Gastroesophageal sphincter (tissue), 3 donors: ENCODE measurements at regions not wholly inside any gene's neighbourhood (a gene's known extent, or its start where the extent isn't known, plus 50 kb on each side); places are given as distances from the start of the nearest gene placed in this dataset.

Source experiments
- CTCF ChIP-seq, 4 experiments: fragments of 200-600 bp in 2 of 4; fragments of 450-650 bp in 2 of 4; sonication (generic) in 1 of 4; IDR thresholded peaks; one replicate each; pipeline ENCODE4 v1.5.1; 2017 to 2019; ENCODE audit warnings: antibody characterized with exemption in 4 of 4, mild to moderate bottlenecking in 2 of 4, moderate library complexity in 2 of 4
- EP300 ChIP-seq: sonication (generic); formaldehyde crosslinking; IDR thresholded peaks from one replicate; pipeline ENCODE4 v1.6.1; 2017; ENCODE audit warnings: antibody characterized with exemption, mild to moderate bottlenecking
- POLR2A ChIP-seq, 2 donors: fragments of 450-650 bp; IDR thresholded peaks; one replicate each; pipeline ENCODE4 v1.6.1; 2017; ENCODE audit warnings: antibody characterized with exemption in 2 of 2, mild to moderate bottlenecking in 2 of 2, moderate library complexity in 1 of 2

DNA sequence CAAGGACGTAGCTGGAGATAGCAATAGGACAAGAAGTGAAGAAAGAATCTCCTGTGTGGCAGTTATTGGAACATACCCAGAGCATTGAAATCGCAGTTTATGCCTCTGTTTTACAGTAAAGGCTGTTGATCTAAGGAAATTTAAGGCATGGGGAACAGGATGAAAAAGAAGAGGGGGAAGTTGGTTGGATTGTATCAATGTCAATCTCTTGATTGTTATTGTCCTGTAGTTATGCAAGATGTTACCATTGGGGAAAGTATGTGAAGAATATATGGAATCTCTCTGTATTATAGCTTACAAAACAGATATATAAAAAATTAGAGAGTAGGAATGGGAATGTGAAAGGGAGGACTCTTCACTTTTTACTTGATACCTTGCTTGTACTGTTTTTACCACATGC, 195.6 kb upstream of the NREP start:
- TF ChIP-seq CTCF (IDR thresholded peaks at IDR 0.05): no peak
- no peak for TF ChIP-seq POLR2A (IDR thresholded peaks at IDR 0.05)
- no peak for TF ChIP-seq EP300
